ENCODE measurements at regions not wholly inside any gene's neighbourhood (a gene's known extent, or its start where the extent isn't known, plus 50 kb on each side); places are given as distances from the start of the nearest gene placed in this dataset.

DNA sequence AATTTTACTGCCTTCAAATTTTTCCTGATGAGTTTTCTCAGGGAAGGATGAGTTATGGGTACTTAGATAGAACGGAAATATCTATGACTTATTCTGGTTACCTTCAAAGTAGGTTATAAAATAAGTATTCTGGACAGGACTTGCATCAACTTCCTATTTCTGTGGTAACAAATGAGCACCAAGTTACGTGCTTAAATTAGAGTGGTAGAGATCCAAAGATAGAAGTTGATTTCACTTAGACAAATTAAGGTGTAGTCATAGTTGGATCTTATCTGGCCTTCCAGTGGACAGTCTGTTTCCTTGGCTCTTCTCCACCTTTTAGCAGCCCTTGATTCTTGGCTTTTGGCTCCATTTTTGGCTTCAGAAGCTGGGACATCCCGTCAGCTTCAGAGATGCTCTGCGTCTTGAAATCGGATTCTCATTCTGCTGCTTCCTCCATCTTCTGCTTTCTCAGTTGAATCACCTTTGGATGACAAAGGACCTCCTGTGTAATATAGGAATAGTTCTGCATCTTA, 109.9 kb downstream of the ZNF518B start:
- H3K9me3 Mint-ChIP-seq = no peaks in the 10 kb centered on the region
- no peak overlapping the region for H3K27ac Mint-ChIP-seq
- H3K27me3 Mint-ChIP-seq = peaks cover 1% of the 10 kb centered on the region
- H3K36me3 Mint-ChIP-seq = no peaks in the 10 kb centered on the region
- no peaks in the 10 kb centered on the region for H3K4me1 Mint-ChIP-seq
- no peak overlapping the region for H3K4me3 Mint-ChIP-seq

- Mint-ChIP-seq H3K4me1 (no peaks in the 10 kb centered on the region), H3K27ac (no peak overlapping the region), H3K27me3 (peaks cover 1% of the 10 kb centered on the region), H3K9me3 (no peaks in the 10 kb centered on the region), H3K4me3 (no peak overlapping the region), H3K36me3 (no peaks in the 10 kb centered on the region)
These were observed 111.2 kb downstream of the ZNF518B start for GRCh38 chr4:10346023-10346422.

GRCh38 chr4:10345381-10345784, 111.8 kb downstream of the ZNF518B start:
- no peaks in the 10 kb centered on the region for H3K9me3 Mint-ChIP-seq
- H3K36me3 Mint-ChIP-seq = no peaks in the 10 kb centered on the region
- H3K4me1 Mint-ChIP-seq = no peaks in the 10 kb centered on the region
- H3K27me3 Mint-ChIP-seq = peaks cover 1% of the 10 kb centered on the region
- no peak overlapping the region for H3K27ac Mint-ChIP-seq
- no peak overlapping the region for H3K4me3 Mint-ChIP-seq

GRCh38 chr4:10344824-10345223, 112.4 kb downstream of the ZNF518B start:
- H3K4me1 Mint-ChIP-seq = no peaks in the 10 kb centered on the region
- H3K27ac Mint-ChIP-seq = no peak overlapping the region
- H3K27me3 Mint-ChIP-seq = peaks cover 1% of the 10 kb centered on the region
- H3K36me3 Mint-ChIP-seq = no peaks in the 10 kb centered on the region
- no peaks in the 10 kb centered on the region for H3K9me3 Mint-ChIP-seq
- H3K4me3 Mint-ChIP-seq = no peak overlapping the region

DNA sequence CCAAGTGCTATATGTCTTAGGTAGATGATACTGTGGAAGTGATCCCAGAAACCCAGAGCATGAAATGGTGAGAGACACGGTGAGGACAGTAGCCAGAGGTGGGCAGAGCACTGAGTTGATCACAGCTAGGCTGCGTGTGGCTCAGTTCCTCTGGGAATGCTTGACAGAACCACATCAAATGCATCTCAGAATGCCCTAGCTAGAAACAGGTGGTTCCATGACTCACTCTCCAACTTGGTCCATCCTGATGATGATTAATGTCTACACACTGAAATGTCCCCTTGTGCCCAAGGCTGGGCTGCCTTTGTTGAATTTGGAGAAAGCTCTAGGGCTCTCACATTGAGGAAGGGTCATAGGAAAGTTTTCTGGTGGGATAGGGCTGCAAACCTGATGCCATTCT, 113.6 kb downstream of the ZNF518B start:
- Mint-ChIP-seq H3K36me3 (no peaks in the 10 kb centered on the region), H3K9me3 (no peaks in the 10 kb centered on the region), H3K4me3 (no peak overlapping the region), H3K27me3 (peaks cover 1% of the 10 kb centered on the region), H3K4me1 (no peaks in the 10 kb centered on the region), H3K27ac (no peak overlapping the region)

GRCh38 chr4:10342866-10343265, 114.4 kb downstream of the ZNF518B start:
- Mint-ChIP-seq H3K36me3 (no peaks in the 10 kb centered on the region), H3K9me3 (no peaks in the 10 kb centered on the region), H3K4me1 (no peaks in the 10 kb centered on the region), H3K27ac (no peak overlapping the region), H3K27me3 (peaks cover 1% of the 10 kb centered on the region), H3K4me3 (no peak overlapping the region)

DNA sequence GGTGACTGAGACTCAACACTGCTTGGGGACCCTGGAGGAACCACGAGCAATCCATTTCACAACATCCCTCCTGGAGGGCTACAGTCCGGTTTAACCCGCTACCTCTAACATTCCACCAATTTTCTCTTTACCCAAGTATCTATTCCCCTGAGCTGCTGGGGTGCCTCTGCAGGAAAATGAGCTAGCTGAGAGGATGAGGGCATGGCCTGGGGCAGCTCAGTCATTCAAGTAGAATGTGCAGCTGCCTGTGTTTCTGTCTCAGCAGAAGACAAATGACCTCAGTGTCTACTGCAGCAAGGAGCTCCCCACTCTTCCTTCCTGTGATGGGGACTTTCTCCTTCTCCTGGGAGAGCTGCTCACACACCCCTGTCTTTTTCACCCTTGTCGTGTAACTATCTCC, 120.8 kb downstream of the ZNF518B start:
- Mint-ChIP-seq H3K27me3 (peaks cover 9% of the 10 kb centered on the region), H3K9me3 (no peaks in the 10 kb centered on the region), H3K36me3 (no peaks in the 10 kb centered on the region), H3K4me1 (no peaks in the 10 kb centered on the region), H3K4me3 (no peak overlapping the region), H3K27ac (no peak overlapping the region)

GRCh38 chr4:10335050-10335449, 122.2 kb downstream of the ZNF518B start:
- no peaks in the 10 kb centered on the region for H3K9me3 Mint-ChIP-seq
- no peaks in the 10 kb centered on the region for H3K4me1 Mint-ChIP-seq
- H3K27ac Mint-ChIP-seq = no peak overlapping the region
- H3K4me3 Mint-ChIP-seq = no peak overlapping the region
- no peaks in the 10 kb centered on the region for H3K36me3 Mint-ChIP-seq
- peaks cover 9% of the 10 kb centered on the region for H3K27me3 Mint-ChIP-seq

- H3K4me3 Mint-ChIP-seq = no peak overlapping the region
- H3K4me1 Mint-ChIP-seq = no peaks in the 10 kb centered on the region
- peaks cover 9% of the 10 kb centered on the region for H3K27me3 Mint-ChIP-seq
- H3K36me3 Mint-ChIP-seq = no peaks in the 10 kb centered on the region
- H3K27ac Mint-ChIP-seq = no peak overlapping the region
- no peaks in the 10 kb centered on the region for H3K9me3 Mint-ChIP-seq
These were observed 122.7 kb downstream of the ZNF518B start for GRCh38 chr4:10334506-10335028.

DNA sequence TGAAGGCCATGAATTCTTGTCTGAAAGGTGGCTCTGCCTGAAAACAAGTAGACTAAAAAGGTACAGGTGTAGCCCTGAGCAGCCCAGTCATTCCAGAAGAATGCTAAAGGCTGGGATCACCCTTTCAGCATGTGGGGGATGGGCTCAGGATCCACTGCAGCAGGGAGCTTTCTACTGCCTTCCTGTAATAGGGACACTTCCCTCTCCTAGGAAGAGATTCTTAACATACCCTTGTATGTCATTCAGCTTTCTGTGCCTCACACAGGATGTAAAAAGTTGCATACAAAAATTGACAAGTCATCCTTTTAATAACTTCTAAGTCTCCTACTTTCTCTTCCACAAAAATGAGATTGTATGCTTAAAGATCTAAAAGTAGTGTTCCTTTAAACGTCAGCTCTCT, 123.3 kb downstream of the ZNF518B start:
- H3K4me1 Mint-ChIP-seq = no peaks in the 10 kb centered on the region
- peaks cover 9% of the 10 kb centered on the region for H3K27me3 Mint-ChIP-seq
- H3K4me3 Mint-ChIP-seq = no peak overlapping the region
- no peaks in the 10 kb centered on the region for H3K36me3 Mint-ChIP-seq
- no peaks in the 10 kb centered on the region for H3K9me3 Mint-ChIP-seq
- no peak overlapping the region for H3K27ac Mint-ChIP-seq

- Mint-ChIP-seq H3K9me3 (no peaks in the 10 kb centered on the region), H3K4me1 (no peaks in the 10 kb centered on the region), H3K27me3 (no peaks in the 10 kb centered on the region)
These were observed 131.2 kb downstream of the ZNF518B start for GRCh38 chr4:10326075-10326474.

DNA sequence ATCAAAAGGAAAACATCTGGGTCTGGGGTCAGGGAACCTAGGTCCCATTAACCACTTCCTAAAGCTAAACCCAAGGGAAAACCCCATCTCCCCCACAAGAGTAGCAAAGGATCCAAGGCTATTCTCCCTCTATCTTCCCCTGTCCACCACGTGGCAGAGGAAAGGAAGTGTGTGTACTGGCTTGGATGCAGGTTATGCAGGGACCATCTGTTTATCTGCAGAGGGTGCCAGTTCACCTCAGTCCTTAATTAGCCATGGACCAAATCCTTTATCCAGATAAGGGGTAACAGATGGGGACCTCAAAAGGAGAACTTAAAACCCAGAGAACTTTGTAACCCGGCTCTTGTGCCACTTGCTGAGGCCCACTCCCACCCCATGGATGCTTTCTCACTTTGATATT, 135.3 kb downstream of the ZNF518B start:
- no peak overlapping the region for H3K27ac Mint-ChIP-seq
- no peaks in the 10 kb centered on the region for H3K9me3 Mint-ChIP-seq
- no peaks in the 10 kb centered on the region for H3K4me1 Mint-ChIP-seq
- H3K4me3 Mint-ChIP-seq = no peak overlapping the region
- H3K36me3 Mint-ChIP-seq = no peaks in the 10 kb centered on the region
- no peaks in the 10 kb centered on the region for H3K27me3 Mint-ChIP-seq

More at GRCh38 chr4:10326075-10326474, 131.2 kb downstream of the ZNF518B start:
- H3K27ac Mint-ChIP-seq = no peak overlapping the region
- no peaks in the 10 kb centered on the region for H3K36me3 Mint-ChIP-seq
- H3K4me3 Mint-ChIP-seq = no peak overlapping the region

DNA sequence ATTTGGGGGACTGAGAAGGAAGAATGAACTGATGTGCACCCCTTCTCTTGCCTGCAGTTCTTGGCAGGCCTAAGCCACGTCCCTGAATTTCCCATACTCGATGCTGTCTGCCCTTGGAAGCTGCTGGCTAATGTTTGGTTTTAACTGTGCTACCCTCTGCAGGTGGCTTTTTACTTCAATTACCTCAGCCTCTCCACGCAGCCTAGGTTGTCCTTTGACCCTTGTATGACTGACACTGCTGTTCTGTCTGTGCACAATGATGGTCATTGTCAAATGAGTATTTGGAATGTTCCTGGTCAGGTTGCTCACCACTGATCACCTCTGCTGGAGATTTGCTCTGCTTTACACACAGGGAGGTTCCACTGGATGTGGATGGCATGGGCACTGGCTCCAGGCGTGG, 137.1 kb downstream of the ZNF518B start:
- no peaks in the 10 kb centered on the region for H3K36me3 Mint-ChIP-seq
- H3K4me1 Mint-ChIP-seq = no peaks in the 10 kb centered on the region
- no peaks in the 10 kb centered on the region for H3K9me3 Mint-ChIP-seq
- no peak overlapping the region for H3K4me3 Mint-ChIP-seq
- no peaks in the 10 kb centered on the region for H3K27me3 Mint-ChIP-seq
- no peak overlapping the region for H3K27ac Mint-ChIP-seq

- Mint-ChIP-seq H3K4me1 (no peaks in the 10 kb centered on the region), H3K4me3 (no peak overlapping the region), H3K27me3 (no peaks in the 10 kb centered on the region), H3K27ac (no peak overlapping the region), H3K9me3 (no peaks in the 10 kb centered on the region), H3K36me3 (no peaks in the 10 kb centered on the region)
These were observed 139.9 kb downstream of the ZNF518B start for GRCh38 chr4:10317345-10317744.

DNA sequence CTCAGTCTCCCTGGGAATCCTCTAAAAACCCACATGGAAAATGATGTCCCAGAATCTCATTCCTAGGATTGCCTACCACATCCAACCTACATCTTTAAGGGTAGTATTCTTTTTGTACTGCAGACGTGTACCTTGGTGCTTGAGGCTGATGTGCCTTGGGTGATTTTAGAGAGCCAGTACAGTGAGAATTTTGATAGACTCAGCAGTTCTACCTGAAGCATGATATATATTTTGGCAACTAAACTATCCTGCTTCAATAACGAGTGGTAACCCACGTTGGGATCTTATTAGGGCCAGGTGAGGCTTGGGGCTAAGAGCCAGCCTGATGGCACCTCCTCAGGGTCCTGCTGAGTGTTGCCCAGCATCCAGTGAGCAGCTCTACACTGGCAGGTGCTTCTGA, 140.4 kb downstream of the ZNF518B start:
- H3K4me1 Mint-ChIP-seq = no peaks in the 10 kb centered on the region
- no peak overlapping the region for H3K27ac Mint-ChIP-seq
- no peaks in the 10 kb centered on the region for H3K27me3 Mint-ChIP-seq
- no peak overlapping the region for H3K4me3 Mint-ChIP-seq
- H3K9me3 Mint-ChIP-seq = no peaks in the 10 kb centered on the region
- H3K36me3 Mint-ChIP-seq = no peaks in the 10 kb centered on the region

DNA sequence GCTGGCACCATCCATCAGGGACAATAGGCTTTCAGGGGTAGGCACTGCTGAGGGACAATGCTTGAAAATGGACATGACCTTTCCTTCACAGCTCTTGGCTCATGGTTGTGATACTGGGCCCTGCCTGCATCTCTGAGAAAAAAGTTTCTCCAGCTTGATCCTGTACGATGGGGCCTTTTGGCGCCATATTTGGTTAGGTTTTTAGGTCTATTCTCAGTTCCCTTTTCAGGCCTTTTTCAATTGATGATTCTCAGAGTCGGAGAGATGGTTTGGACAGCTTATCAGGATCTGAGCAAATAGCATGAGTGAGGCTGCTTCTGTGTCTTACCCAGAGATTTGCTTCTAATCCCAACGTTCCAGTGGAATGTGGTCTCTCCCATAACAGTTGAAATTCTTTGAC, 141.6 kb downstream of the ZNF518B start:
- Mint-ChIP-seq H3K4me1 (no peaks in the 10 kb centered on the region), H3K27me3 (no peaks in the 10 kb centered on the region), H3K27ac (no peak overlapping the region), H3K4me3 (no peak overlapping the region), H3K9me3 (no peaks in the 10 kb centered on the region), H3K36me3 (no peaks in the 10 kb centered on the region)

- Mint-ChIP-seq H3K4me3 (no peak overlapping the region), H3K9me3 (no peaks in the 10 kb centered on the region), H3K27ac (no peak overlapping the region), H3K27me3 (no peaks in the 10 kb centered on the region), H3K36me3 (no peaks in the 10 kb centered on the region), H3K4me1 (no peaks in the 10 kb centered on the region)
These were observed 144.7 kb downstream of the ZNF518B start for GRCh38 chr4:10312568-10312967.
